Activated CD8-positive, alpha-beta memory T cell treated with anti-CD3 and anti-CD28 coated beads, Interleukin-2, amount 10 ng/mL, durations not matched to agents 7 days and 5 days (primary cell): ENCODE measurements at regions not wholly inside any gene's neighbourhood (a gene's known extent, or its start where the extent isn't known, plus 50 kb on each side); places are given as distances from the start of the nearest gene placed in this dataset.
"Not testable (repeated sequence)": the region's sequence is repeated elsewhere in the genome, so short reads cannot be mapped to it uniquely, and the experiment has no call there.

Source experiments
- ATAC-seq: fragments of 150-1000 bp; cut with Tn5 transposase; one replicate; pipeline ENCODE4 v1.10.0; 2021; ENCODE audit warnings: moderate library complexity
- CTCF ChIA-PET: fragments of 350-600 bp; sonication (Branson Sonifier 250); formaldehyde crosslinking; loops from one replicate; lab custom pipeline; 2021; ENCODE audit warnings: antibody characterized with exemption; lab: Charles Lee
- DNase-seq: peaks from one replicate; pipeline ENCODE4 v3.0.0-alpha.2; 2020
- H3K27ac Mint-ChIP-seq: one replicate; pipeline ENCODE4 v1.8.0; 2021; ENCODE audit warnings: mild to moderate bottlenecking, mixed read lengths
- H3K27me3 Mint-ChIP-seq: one replicate; pipeline ENCODE4 v1.8.0; 2021; ENCODE audit warnings: mixed read lengths
- H3K36me3 Mint-ChIP-seq: one replicate; pipeline ENCODE4 v1.8.0; 2021; ENCODE audit warnings: mild to moderate bottlenecking, mixed read lengths
- H3K4me1 Mint-ChIP-seq: one replicate; pipeline ENCODE4 v1.8.0; 2021; ENCODE audit warnings: mixed read lengths
- H3K4me3 Mint-ChIP-seq: one replicate; pipeline ENCODE4 v1.8.0; 2021; ENCODE audit warnings: mild to moderate bottlenecking, moderate library complexity, mixed read lengths
- H3K9me3 Mint-ChIP-seq: one replicate; pipeline ENCODE4 v1.8.0; 2022; ENCODE audit warnings: low read depth, mixed read lengths

DNA sequence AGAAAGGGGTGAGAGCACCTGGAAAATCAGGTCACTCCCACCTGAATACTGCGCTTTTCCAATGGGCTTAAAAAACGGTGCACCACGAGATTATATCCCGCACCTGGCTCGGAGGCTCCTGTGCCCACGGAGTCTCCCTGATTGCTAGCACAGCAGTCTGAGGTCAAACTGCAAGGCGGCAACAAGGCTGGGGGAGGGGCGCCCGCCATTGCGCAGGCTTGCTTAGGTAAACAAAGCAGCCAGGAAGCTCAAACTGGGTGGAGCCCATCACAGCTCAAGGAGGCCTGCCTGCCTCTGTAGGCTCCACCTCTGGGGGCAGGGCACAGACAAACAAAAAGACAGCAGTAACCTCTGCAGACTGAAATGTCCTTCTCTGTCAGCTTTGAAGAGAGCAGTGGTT, 160.6 kb downstream of the EMB start:
- H3K4me1 Mint-ChIP-seq, ATAC-seq, H3K36me3 Mint-ChIP-seq, DNase-seq, H3K4me3 Mint-ChIP-seq, H3K9me3 Mint-ChIP-seq, H3K27me3 Mint-ChIP-seq, H3K27ac Mint-ChIP-seq, CTCF ChIA-PET: not testable (repeated sequence)
